T-helper 2 cell treated with Interferon-gamma antibody and Interleukin-4, amounts not matched to agents 100 ng/mL and 5 ng/mL, for 36 hours (primary cell): ENCODE measurements at regions not wholly inside any gene's neighbourhood (a gene's known extent, or its start where the extent isn't known, plus 50 kb on each side); places are given as distances from the start of the nearest gene placed in this dataset.
"Not testable (repeated sequence)": the region's sequence is repeated elsewhere in the genome, so short reads cannot be mapped to it uniquely, and the experiment has no call there.

Experiments used
- intact Hi-C: fragments of 100-400 bp; cut with micrococcal nuclease; formaldehyde crosslinking; loops from one replicate; pipeline ENCODE4 v1.15.1; 2023

- intact Hi-C loops: no loop called here
Measured at GRCh38 chrX:856566-857290, 226.1 kb downstream of the SHOX start.

- intact Hi-C loops: no loop called here
Measured at GRCh38 chrX:853304-853703, 222.7 kb downstream of the SHOX start.

GRCh38 chrX:850471-850916 lies 219.9 kb downstream of the SHOX start:
- intact Hi-C loops: no loop called here

- intact Hi-C loops: no loop called here
Measured at GRCh38 chrX:848386-848785, 217.8 kb downstream of the SHOX start.

GRCh38 chrX:843306-843705 lies 212.7 kb downstream of the SHOX start:
- intact Hi-C loops: no loop called here

- intact Hi-C loops: no loop called here
Measured at GRCh38 chrX:840556-840955, 210.0 kb downstream of the SHOX start.

GRCh38 chrX:838666-839065 lies 208.1 kb downstream of the SHOX start:
- intact Hi-C loops: not testable (repeated sequence)

GRCh38 chrX:835857-836256 lies 205.3 kb downstream of the SHOX start:
- intact Hi-C loops: not testable (repeated sequence)

- intact Hi-C loops: no loop called here
Measured at GRCh38 chrX:830532-830931, 199.9 kb downstream of the SHOX start.

- intact Hi-C loops: no loop called here
Measured at GRCh38 chrX:829145-829544, 198.6 kb downstream of the SHOX start.

- intact Hi-C loops: no loop called here
Measured at GRCh38 chrX:828411-828959, 197.9 kb downstream of the SHOX start.

- intact Hi-C loops: no loop called here
Measured at GRCh38 chrX:826448-826847, 195.9 kb downstream of the SHOX start.

GRCh38 chrX:825991-826390 lies 195.4 kb downstream of the SHOX start:
- intact Hi-C loops: no loop called here

GRCh38 chrX:823073-823472 lies 192.5 kb downstream of the SHOX start:
- intact Hi-C loops: not testable (repeated sequence)

- intact Hi-C loops: no loop called here
Measured at GRCh38 chrX:821327-822107, 190.9 kb downstream of the SHOX start.

GRCh38 chrX:819684-820083 lies 189.1 kb downstream of the SHOX start:
- intact Hi-C loops: no loop called here

GRCh38 chrX:817759-818300 lies 187.2 kb downstream of the SHOX start:
- intact Hi-C loops: no loop called here

- intact Hi-C loops: not testable (repeated sequence)
Measured at GRCh38 chrX:817147-817546, 186.6 kb downstream of the SHOX start.

GRCh38 chrX:816411-816810 lies 185.8 kb downstream of the SHOX start:
- intact Hi-C loops: no loop called here

- intact Hi-C loops: no loop called here
Measured at GRCh38 chrX:810186-810585, 179.6 kb downstream of the SHOX start.

GRCh38 chrX:809081-809480 lies 178.5 kb downstream of the SHOX start:
- intact Hi-C loops: no loop called here

- intact Hi-C loops: no loop called here
Measured at GRCh38 chrX:806586-806985, 176.0 kb downstream of the SHOX start.
